ENCODE measurements at regions not wholly inside any gene's neighbourhood (a gene's known extent, or its start where the extent isn't known, plus 50 kb on each side); places are given as distances from the start of the nearest gene placed in this dataset.

DNA sequence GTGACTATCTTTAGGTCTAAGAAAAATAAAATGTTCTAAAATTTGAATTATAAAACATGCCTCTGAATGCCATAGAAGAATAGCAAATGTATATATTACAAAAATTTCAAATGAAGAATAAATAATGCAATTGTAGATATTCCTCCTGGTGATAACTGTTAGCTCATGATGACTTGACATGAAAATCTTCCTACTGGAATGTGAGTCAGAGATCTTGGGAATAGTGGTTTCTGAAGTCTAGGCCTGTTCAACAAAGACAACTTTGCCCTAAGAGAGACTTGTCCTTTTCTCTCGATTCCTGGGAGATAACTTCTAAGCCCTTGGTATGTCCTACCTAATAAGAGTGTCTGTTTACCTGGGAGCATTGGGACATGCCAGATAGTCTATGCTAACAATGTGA is 746.3 kb upstream of the RIOK2 start:
- DNase-seq (ENCODE audit: low read depth) (peak; percentile 1), FAIRE-seq (no peak)
- Histone ChIP-seq H4K20me1 (ENCODE audit: insufficient read depth, low read length) (no peaks in the 10 kb centered on the region), H3K4me2 (ENCODE audit: low read length) (no peak overlapping the region), H3K79me2 (ENCODE audit: insufficient read depth, low read length) (no peaks in the 10 kb centered on the region), H3K27ac (ENCODE audit: low read depth, low read length) (no peak overlapping the region), H3K27me3 (ENCODE audit: insufficient read depth, low read length) (no peaks in the 10 kb centered on the region), H3K4me3 (ENCODE audit: insufficient read depth, low read depth, low read length) (no peak overlapping the region), H2AFZ (ENCODE audit: low read depth, low read length) (no peak overlapping the region), H3K36me3 (ENCODE audit: insufficient read depth, low read length) (no peaks in the 10 kb centered on the region), H3K9ac (ENCODE audit: low read length) (no peak overlapping the region), H3K4me1 (ENCODE audit: insufficient read depth, low read length) (no peaks in the 10 kb centered on the region), H3K9me3 (ENCODE audit: insufficient read depth, low read depth, low read length) (no peaks in the 10 kb centered on the region)
- Mint-ChIP-seq H3K9me3 (ENCODE audit: unreplicated experiment) (no peaks in the 10 kb centered on the region), H3K27me3 (ENCODE audit: low read depth, unreplicated experiment) (no peaks in the 10 kb centered on the region), H3K36me3 (ENCODE audit: low read depth, unreplicated experiment) (no peaks in the 10 kb centered on the region), H3K4me3 (ENCODE audit: unreplicated experiment) (no peak overlapping the region), H3K4me1 (ENCODE audit: low read depth, unreplicated experiment) (peaks cover 3% of the 10 kb centered on the region), H3K27ac (ENCODE audit: unreplicated experiment) (peak overlapping the region; percentile 63)
- no peak for TF ChIP-seq EZH2 (IDR thresholded peaks at IDR 0.05; ENCODE audit: insufficient read depth, low read length)
- TF ChIP-seq, protein P1, sequence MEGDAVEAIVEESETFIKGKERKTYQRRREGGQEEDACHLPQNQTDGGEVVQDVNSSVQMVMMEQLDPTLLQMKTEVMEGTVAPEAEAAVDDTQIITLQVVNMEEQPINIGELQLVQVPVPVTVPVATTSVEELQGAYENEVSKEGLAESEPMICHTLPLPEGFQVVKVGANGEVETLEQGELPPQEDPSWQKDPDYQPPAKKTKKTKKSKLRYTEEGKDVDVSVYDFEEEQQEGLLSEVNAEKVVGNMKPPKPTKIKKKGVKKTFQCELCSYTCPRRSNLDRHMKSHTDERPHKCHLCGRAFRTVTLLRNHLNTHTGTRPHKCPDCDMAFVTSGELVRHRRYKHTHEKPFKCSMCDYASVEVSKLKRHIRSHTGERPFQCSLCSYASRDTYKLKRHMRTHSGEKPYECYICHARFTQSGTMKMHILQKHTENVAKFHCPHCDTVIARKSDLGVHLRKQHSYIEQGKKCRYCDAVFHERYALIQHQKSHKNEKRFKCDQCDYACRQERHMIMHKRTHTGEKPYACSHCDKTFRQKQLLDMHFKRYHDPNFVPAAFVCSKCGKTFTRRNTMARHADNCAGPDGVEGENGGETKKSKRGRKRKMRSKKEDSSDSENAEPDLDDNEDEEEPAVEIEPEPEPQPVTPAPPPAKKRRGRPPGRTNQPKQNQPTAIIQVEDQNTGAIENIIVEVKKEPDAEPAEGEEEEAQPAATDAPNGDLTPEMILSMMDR (IDR thresholded peaks at IDR 0.05; ENCODE audit: insufficient read depth, low read depth, low read length), result no peak

GRCh38 chr5:97931829-97932228 is 748.8 kb upstream of the RIOK2 start:
- H3K79me2 ChIP-seq (ENCODE audit: insufficient read depth, low read length), result no peaks in the 10 kb centered on the region

DNA sequence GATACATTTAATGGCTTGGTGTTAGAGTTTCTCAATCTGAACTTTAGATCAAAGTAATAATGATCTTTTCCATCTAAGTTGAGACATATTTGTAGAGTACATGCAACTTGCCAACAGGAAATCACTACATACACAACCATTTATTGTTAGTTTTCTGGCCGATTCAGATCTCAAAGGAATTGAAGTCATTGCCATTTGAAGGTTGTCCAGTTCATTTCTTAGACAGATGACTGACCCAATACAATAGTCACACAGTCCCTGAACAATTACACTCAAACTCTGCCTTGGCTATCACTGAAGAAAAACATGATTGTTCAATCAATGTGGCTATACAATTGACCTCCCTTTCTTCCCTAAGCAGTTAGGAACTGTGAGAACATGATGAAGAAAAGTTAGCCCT is 753.2 kb upstream of the RIOK2 start:
- no peak overlapping the region for H2AFZ ChIP-seq (ENCODE audit: low read depth, low read length)
- H3K27me3 ChIP-seq (ENCODE audit: insufficient read depth, low read length), result no peaks in the 10 kb centered on the region
- H3K4me3 Mint-ChIP-seq (ENCODE audit: unreplicated experiment), result no peak overlapping the region
- no peaks in the 10 kb centered on the region for H3K4me1 ChIP-seq (ENCODE audit: insufficient read depth, low read length)
- H3K27ac Mint-ChIP-seq (ENCODE audit: unreplicated experiment), result no peak overlapping the region
- H3K27ac ChIP-seq (ENCODE audit: low read depth, low read length), result no peak overlapping the region
- no peaks in the 10 kb centered on the region for H3K36me3 ChIP-seq (ENCODE audit: insufficient read depth, low read length)
- no peak overlapping the region for H3K4me3 ChIP-seq (ENCODE audit: insufficient read depth, low read depth, low read length)
- FAIRE-seq, result no peak
- no peak for TF ChIP-seq EZH2 (IDR thresholded peaks at IDR 0.05; ENCODE audit: insufficient read depth, low read length)
- TF ChIP-seq, protein P1 (IDR thresholded peaks at IDR 0.05; ENCODE audit: insufficient read depth, low read depth, low read length), result no peak
- no peaks in the 10 kb centered on the region for H3K9me3 Mint-ChIP-seq (ENCODE audit: unreplicated experiment)
- no peaks in the 10 kb centered on the region for H3K4me1 Mint-ChIP-seq (ENCODE audit: low read depth, unreplicated experiment)
- H3K36me3 Mint-ChIP-seq (ENCODE audit: low read depth, unreplicated experiment), result peaks cover 1% of the 10 kb centered on the region
- no peak for DNase-seq (ENCODE audit: low read depth)
- no peak overlapping the region for H3K4me2 ChIP-seq (ENCODE audit: low read length)
- H3K79me2 ChIP-seq (ENCODE audit: insufficient read depth, low read length), result no peaks in the 10 kb centered on the region
- H3K27me3 Mint-ChIP-seq (ENCODE audit: low read depth, unreplicated experiment), result no peaks in the 10 kb centered on the region
- H3K9ac ChIP-seq (ENCODE audit: low read length), result no peak overlapping the region
- no peaks in the 10 kb centered on the region for H3K9me3 ChIP-seq (ENCODE audit: insufficient read depth, low read depth, low read length)
- H4K20me1 ChIP-seq (ENCODE audit: insufficient read depth, low read length), result no peaks in the 10 kb centered on the region

More at GRCh38 chr5:97931829-97932228, 748.8 kb upstream of the RIOK2 start:
- Mint-ChIP-seq H3K4me1 (ENCODE audit: low read depth, unreplicated experiment) (peaks cover 3% of the 10 kb centered on the region), H3K4me3 (ENCODE audit: unreplicated experiment) (no peak overlapping the region), H3K36me3 (ENCODE audit: low read depth, unreplicated experiment) (no peaks in the 10 kb centered on the region), H3K27me3 (ENCODE audit: low read depth, unreplicated experiment) (no peaks in the 10 kb centered on the region), H3K27ac (ENCODE audit: unreplicated experiment) (no peak overlapping the region), H3K9me3 (ENCODE audit: unreplicated experiment) (no peaks in the 10 kb centered on the region)
- no peaks in the 10 kb centered on the region for H3K4me1 ChIP-seq (ENCODE audit: insufficient read depth, low read length)
- H3K36me3 ChIP-seq (ENCODE audit: insufficient read depth, low read length), result no peaks in the 10 kb centered on the region
- no peaks in the 10 kb centered on the region for H3K27me3 ChIP-seq (ENCODE audit: insufficient read depth, low read length)
- no peaks in the 10 kb centered on the region for H3K9me3 ChIP-seq (ENCODE audit: insufficient read depth, low read depth, low read length)
- H2AFZ ChIP-seq (ENCODE audit: low read depth, low read length), result no peak overlapping the region
- H3K4me3 ChIP-seq (ENCODE audit: insufficient read depth, low read depth, low read length), result no peak overlapping the region
- no peak overlapping the region for H3K27ac ChIP-seq (ENCODE audit: low read depth, low read length)
- TF ChIP-seq, protein P1 (IDR thresholded peaks at IDR 0.05; ENCODE audit: insufficient read depth, low read depth, low read length), result no peak
- no peak for TF ChIP-seq EZH2 (IDR thresholded peaks at IDR 0.05; ENCODE audit: insufficient read depth, low read length)
- H3K4me2 ChIP-seq (ENCODE audit: low read length), result no peak overlapping the region
- H3K9ac ChIP-seq (ENCODE audit: low read length), result no peak overlapping the region
- no peaks in the 10 kb centered on the region for H4K20me1 ChIP-seq (ENCODE audit: insufficient read depth, low read length)
- no peak for DNase-seq (ENCODE audit: low read depth)
- no peak for FAIRE-seq
